GM12878 (cell line): ENCODE measurements at regions not wholly inside any gene's neighbourhood (a gene's known extent, or its start where the extent isn't known, plus 50 kb on each side); places are given as distances from the start of the nearest gene placed in this dataset.

Experiments
- ASH2L ChIP-seq: fragments of 300-600, 200-600 bp; sonication (generic); IDR thresholded peaks from 2 replicates; pipeline ENCODE4 v1.6.1; 2017; ENCODE audit warnings: low read depth, mild to moderate bottlenecking, borderline replicate concordance
- CBFB ChIP-seq: IDR thresholded peaks from 2 replicates; pipeline ENCODE4 v1.6.1; 2016; ENCODE audit warnings: antibody characterized with exemption, low read depth
- E4F1 ChIP-seq: fragments of 450-650 bp; IDR thresholded peaks from 2 replicates; pipeline ENCODE4 v1.6.1; 2018; ENCODE audit warnings: borderline replicate concordance, mild to moderate bottlenecking; ENCODE audit not compliant: partially characterized antibody
- EGR1 ChIP-seq, 2 experiments: IDR thresholded peaks; 1 replicate in 1 of 2; 2 replicates in 1 of 2; pipeline ENCODE4 v1.6.1; 2011 to 2012; ENCODE audit warnings: low read depth in 2 of 2, low read length in 2 of 2, borderline replicate concordance in 1 of 2, mild to moderate bottlenecking in 1 of 2, moderate library complexity in 1 of 2
- KLF5 ChIP-seq: fragments of 450-650 bp; IDR thresholded peaks from 2 replicates; pipeline ENCODE4 v1.6.1; 2014; ENCODE audit warnings: mild to moderate bottlenecking; ENCODE audit not compliant: partially characterized antibody
- NBN ChIP-seq: fragments of 450-650 bp; IDR thresholded peaks from 2 replicates; pipeline ENCODE4 v1.6.1; 2016
- RAD51 ChIP-seq: fragments of 450-650 bp; IDR thresholded peaks from 2 replicates; pipeline ENCODE4 v1.6.1; 2016; ENCODE audit warnings: moderate library complexity, mild to moderate bottlenecking, inconsistent platforms
- RB1 ChIP-seq: fragments of 450-650 bp; formaldehyde crosslinking; IDR thresholded peaks from 2 replicates; pipeline ENCODE4 v1.6.1; 2017; ENCODE audit warnings: mild to moderate bottlenecking, borderline replicate concordance
- SUPT20H ChIP-seq: IDR thresholded peaks from 2 replicates; pipeline ENCODE4 v1.6.1; 2011; ENCODE audit warnings: low read depth, mild to moderate bottlenecking, low read length, moderate library complexity, borderline replicate concordance; ENCODE audit not compliant: control insufficient read depth
- ZZZ3 ChIP-seq: IDR thresholded peaks from 2 replicates; pipeline ENCODE4 v1.6.1; 2011; ENCODE audit warnings: low read depth; ENCODE audit not compliant: control insufficient read depth, insufficient read length
- TF ChIP-seq, protein P1 (sequence below): fragments of 450-650 bp; formaldehyde crosslinking; IDR thresholded peaks from 2 replicates; pipeline ENCODE4 v1.4.0; 2020; ENCODE audit warnings: mild to moderate bottlenecking, moderate library complexity

DNA sequence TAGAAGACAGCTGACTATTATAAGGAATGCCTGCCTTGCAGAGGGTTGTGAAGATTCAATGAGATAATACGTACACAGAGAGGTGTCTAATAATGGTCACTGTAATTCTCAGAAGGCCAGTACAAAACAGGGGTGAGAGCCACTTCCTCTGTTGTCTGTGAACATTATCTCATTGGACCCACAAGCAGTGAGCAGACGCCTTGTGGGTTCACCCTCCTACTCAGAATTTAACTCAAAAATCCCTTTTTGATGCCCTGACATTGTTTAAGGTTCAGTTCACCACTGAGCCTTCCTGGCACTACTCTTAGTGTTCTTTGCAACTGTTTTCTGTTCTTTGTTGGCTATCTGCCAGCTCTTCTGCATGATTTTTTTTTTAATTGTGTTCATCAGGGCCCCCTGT lies 467.4 kb downstream of the BCOR start (continued):
- TF ChIP-seq, protein P1, sequence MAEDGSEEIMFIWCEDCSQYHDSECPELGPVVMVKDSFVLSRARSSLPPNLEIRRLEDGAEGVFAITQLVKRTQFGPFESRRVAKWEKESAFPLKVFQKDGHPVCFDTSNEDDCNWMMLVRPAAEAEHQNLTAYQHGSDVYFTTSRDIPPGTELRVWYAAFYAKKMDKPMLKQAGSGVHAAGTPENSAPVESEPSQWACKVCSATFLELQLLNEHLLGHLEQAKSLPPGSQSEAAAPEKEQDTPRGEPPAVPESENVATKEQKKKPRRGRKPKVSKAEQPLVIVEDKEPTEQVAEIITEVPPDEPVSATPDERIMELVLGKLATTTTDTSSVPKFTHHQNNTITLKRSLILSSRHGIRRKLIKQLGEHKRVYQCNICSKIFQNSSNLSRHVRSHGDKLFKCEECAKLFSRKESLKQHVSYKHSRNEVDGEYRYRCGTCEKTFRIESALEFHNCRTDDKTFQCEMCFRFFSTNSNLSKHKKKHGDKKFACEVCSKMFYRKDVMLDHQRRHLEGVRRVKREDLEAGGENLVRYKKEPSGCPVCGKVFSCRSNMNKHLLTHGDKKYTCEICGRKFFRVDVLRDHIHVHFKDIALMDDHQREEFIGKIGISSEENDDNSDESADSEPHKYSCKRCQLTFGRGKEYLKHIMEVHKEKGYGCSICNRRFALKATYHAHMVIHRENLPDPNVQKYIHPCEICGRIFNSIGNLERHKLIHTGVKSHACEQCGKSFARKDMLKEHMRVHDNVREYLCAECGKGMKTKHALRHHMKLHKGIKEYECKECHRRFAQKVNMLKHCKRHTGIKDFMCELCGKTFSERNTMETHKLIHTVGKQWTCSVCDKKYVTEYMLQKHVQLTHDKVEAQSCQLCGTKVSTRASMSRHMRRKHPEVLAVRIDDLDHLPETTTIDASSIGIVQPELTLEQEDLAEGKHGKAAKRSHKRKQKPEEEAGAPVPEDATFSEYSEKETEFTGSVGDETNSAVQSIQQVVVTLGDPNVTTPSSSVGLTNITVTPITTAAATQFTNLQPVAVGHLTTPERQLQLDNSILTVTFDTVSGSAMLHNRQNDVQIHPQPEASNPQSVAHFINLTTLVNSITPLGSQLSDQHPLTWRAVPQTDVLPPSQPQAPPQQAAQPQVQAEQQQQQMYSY (CRISPR knock-in tag), result no peak
- TF ChIP-seq E4F1 (no peak), ASH2L (no peak), CBFB (no peak), NBN (no peak), RAD51 (no peak), RB1 (no peak), KLF5 (no peak), EGR1 (IDR thresholded peaks at IDR 0.05; ENCODE audit: borderline replicate concordance in 1 of 2, low read depth in 2 of 2, low read length in 2 of 2) (no peak), SUPT20H (no peak), ZZZ3 (no peak)
